ENCODE measurements at regions not wholly inside any gene's neighbourhood (a gene's known extent, or its start where the extent isn't known, plus 50 kb on each side); places are given as distances from the start of the nearest gene placed in this dataset.

GRCh38 chr4:111798840-111799239 is 346.4 kb upstream of the FAM241A start:
- DNase-seq (ENCODE audit: low read depth) = no peak

GRCh38 chr4:111800551-111800950 is 344.7 kb upstream of the FAM241A start:
- DNase-seq (ENCODE audit: low read depth) = no peak

- DNase-seq (ENCODE audit: low read depth) = peak; percentile 56
Measured at GRCh38 chr4:111802191-111802590, 343.1 kb upstream of the FAM241A start.

- peak; percentile 4 for DNase-seq (ENCODE audit: low read depth)
Measured at GRCh38 chr4:111806331-111806730, 338.9 kb upstream of the FAM241A start.

GRCh38 chr4:111807576-111807975 is 337.7 kb upstream of the FAM241A start:
- DNase-seq (ENCODE audit: low read depth) = no peak

GRCh38 chr4:111808174-111808573 is 337.1 kb upstream of the FAM241A start:
- DNase-seq (ENCODE audit: low read depth) = no peak

GRCh38 chr4:111811661-111812060 is 333.6 kb upstream of the FAM241A start:
- no peak for DNase-seq (ENCODE audit: low read depth)

- no peak for DNase-seq (ENCODE audit: low read depth)
Measured at GRCh38 chr4:111812114-111812513, 333.1 kb upstream of the FAM241A start.

- DNase-seq (ENCODE audit: low read depth) = no peak
Measured at GRCh38 chr4:111812760-111813159, 332.5 kb upstream of the FAM241A start.

- no peak for DNase-seq (ENCODE audit: low read depth)
Measured at GRCh38 chr4:111813555-111814140, 331.6 kb upstream of the FAM241A start.

GRCh38 chr4:111814961-111815360 is 330.3 kb upstream of the FAM241A start:
- DNase-seq (ENCODE audit: low read depth) = no peak

- no peak for DNase-seq (ENCODE audit: low read depth)
Measured at GRCh38 chr4:111821342-111821741, 323.9 kb upstream of the FAM241A start.

- no peak for DNase-seq (ENCODE audit: low read depth)
Measured at GRCh38 chr4:111836601-111837000, 308.7 kb upstream of the FAM241A start.

- no peak for DNase-seq (ENCODE audit: low read depth)
Measured at GRCh38 chr4:111837761-111838160, 307.5 kb upstream of the FAM241A start.

- no peak for DNase-seq (ENCODE audit: low read depth)
Measured at GRCh38 chr4:111838406-111838930, 306.8 kb upstream of the FAM241A start.

GRCh38 chr4:111839141-111839540 is 306.1 kb upstream of the FAM241A start:
- DNase-seq (ENCODE audit: low read depth) = no peak

GRCh38 chr4:111842336-111842735 is 302.9 kb upstream of the FAM241A start:
- peak; percentile 5 for DNase-seq (ENCODE audit: low read depth)

- DNase-seq (ENCODE audit: low read depth) = no peak
Measured at GRCh38 chr4:111847296-111848008, 297.8 kb upstream of the FAM241A start.

GRCh38 chr4:111849746-111850284 is 295.4 kb upstream of the FAM241A start:
- peak; percentile 23 for DNase-seq (ENCODE audit: low read depth)

- DNase-seq (ENCODE audit: low read depth) = peak; percentile 61
Measured at GRCh38 chr4:111854494-111855087, 290.7 kb upstream of the FAM241A start.

GRCh38 chr4:111855308-111855707 is 289.9 kb upstream of the FAM241A start:
- DNase-seq (ENCODE audit: low read depth) = no peak

- DNase-seq (ENCODE audit: low read depth) = no peak
Measured at GRCh38 chr4:111864066-111864465, 281.2 kb upstream of the FAM241A start.

- DNase-seq (ENCODE audit: low read depth) = no peak
Measured at GRCh38 chr4:111869339-111869738, 275.9 kb upstream of the FAM241A start.

Measured in iris pigment epithelial cell (primary cell).